LNCaP clone FGC (cell line): ENCODE measurements at regions not wholly inside any gene's neighbourhood (a gene's known extent, or its start where the extent isn't known, plus 50 kb on each side); places are given as distances from the start of the nearest gene placed in this dataset.

Experiments used
- DNase-seq: peaks from one replicate; pipeline ENCODE4 v3.0.0-alpha.2; 2011; ENCODE audit warnings: low read depth
- H3K4me3 ChIP-seq: 2 replicates; pipeline ENCODE4 v1.5.1; 2011; ENCODE audit warnings: mild to moderate bottlenecking, low read depth, low read length, control low read depth
- CTCF ChIP-seq: IDR thresholded peaks from 2 replicates; pipeline ENCODE4 v1.5.1; 2012; ENCODE audit warnings: mild to moderate bottlenecking; ENCODE audit not compliant: control insufficient read depth, insufficient read depth; ENCODE audit errors: extremely low read depth

GRCh38 chr18:46324087-46324955 is 220.1 kb downstream of the HAUS1 start:
- no peak overlapping the region for H3K4me3 ChIP-seq
- TF ChIP-seq CTCF, result no peak
- DNase-seq, result peak; percentile 43

- TF ChIP-seq CTCF, result no peak
- H3K4me3 ChIP-seq, result no peak overlapping the region
- DNase-seq, result no peak
Observed at GRCh38 chr18:46325895-46326294, 221.7 kb downstream of the HAUS1 start.

- no peak for DNase-seq
- no peak overlapping the region for H3K4me3 ChIP-seq
Observed at GRCh38 chr18:46329736-46330246, 225.6 kb downstream of the HAUS1 start.

GRCh38 chr18:46331316-46331715 is 227.1 kb downstream of the HAUS1 start:
- no peak for DNase-seq
- no peak overlapping the region for H3K4me3 ChIP-seq
- TF ChIP-seq CTCF, result no peak

More at GRCh38 chr18:46329736-46330246, 225.6 kb downstream of the HAUS1 start:
- TF ChIP-seq CTCF, result no peak

GRCh38 chr18:46332286-46332801 is 228.2 kb downstream of the HAUS1 start:
- peak overlapping the region; percentile 65 for H3K4me3 ChIP-seq
- no peak for TF ChIP-seq CTCF

GRCh38 chr18:46332921-46333341 is 228.7 kb downstream of the HAUS1 start:
- no peak for TF ChIP-seq CTCF
- H3K4me3 ChIP-seq, result peak overlapping the region; percentile 65
- peak; percentile 61 for DNase-seq

More at GRCh38 chr18:46332286-46332801, 228.2 kb downstream of the HAUS1 start:
- DNase-seq, result no peak
